Occipital lobe (tissue), 1 donor: ENCODE measurements at regions not wholly inside any gene's neighbourhood (a gene's known extent, or its start where the extent isn't known, plus 50 kb on each side); places are given as distances from the start of the nearest gene placed in this dataset.

Experiments
- DNase-seq: peaks from one replicate; lab custom pipeline; 2025; lab: John Stamatoyannopoulos, UW

DNA sequence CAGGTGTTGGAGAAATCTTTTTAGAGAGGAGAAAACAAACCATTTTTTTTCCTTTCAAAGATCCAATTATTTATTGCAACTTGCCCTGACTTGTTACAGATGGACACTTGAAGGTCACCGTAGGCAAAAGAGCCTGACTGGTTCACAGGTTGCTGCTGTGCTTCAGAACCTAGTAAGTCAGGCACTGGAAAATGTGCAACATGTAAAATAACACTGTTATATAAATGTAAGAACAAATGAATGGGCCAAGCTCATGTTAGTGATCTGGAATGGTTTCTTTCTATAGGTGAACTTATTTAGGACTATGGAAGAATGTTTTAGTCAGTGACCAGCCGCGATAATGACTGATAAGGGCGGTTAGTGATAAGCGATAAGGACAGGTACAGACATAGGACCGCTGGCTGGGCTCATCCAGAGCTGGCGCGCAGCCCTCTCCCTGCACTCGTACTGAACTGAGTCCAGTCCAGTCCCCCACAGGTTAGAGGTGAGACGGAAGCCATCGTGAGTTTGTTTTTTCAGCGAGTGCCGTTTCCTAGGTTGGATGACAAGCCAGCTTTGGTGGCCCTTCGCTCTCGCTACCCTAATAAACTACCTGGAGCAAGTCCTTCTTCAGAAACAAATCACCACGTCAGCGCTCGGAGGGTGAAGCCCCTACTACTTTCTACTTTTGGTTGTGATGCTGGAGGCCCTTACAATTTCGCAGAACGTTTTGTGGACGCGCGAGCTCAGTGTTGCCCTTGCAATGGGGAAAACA, 94.4 kb upstream of the PRDM1 start:
- DNase-seq: no peak

DNA sequence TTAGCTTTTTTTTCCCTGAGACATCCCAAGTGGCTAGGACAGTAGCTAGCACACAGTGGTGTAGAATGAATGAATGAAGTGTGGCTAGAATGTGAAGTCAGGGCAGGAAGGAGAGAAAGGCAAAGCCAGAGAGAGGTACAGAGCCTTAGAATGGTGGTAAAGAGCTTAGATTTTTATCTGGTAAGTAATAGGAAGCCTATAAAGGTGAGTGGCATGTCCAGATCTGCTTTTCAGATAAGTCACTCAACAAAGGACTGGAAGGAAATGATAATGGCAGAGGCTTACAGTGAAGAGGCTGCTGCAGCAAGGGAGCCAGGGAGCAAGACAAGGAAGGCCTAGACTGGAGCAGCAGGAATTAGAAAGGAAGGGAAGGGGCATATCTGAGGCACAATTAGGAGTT, 96.0 kb upstream of the PRDM1 start:
- DNase-seq: no peak

DNA sequence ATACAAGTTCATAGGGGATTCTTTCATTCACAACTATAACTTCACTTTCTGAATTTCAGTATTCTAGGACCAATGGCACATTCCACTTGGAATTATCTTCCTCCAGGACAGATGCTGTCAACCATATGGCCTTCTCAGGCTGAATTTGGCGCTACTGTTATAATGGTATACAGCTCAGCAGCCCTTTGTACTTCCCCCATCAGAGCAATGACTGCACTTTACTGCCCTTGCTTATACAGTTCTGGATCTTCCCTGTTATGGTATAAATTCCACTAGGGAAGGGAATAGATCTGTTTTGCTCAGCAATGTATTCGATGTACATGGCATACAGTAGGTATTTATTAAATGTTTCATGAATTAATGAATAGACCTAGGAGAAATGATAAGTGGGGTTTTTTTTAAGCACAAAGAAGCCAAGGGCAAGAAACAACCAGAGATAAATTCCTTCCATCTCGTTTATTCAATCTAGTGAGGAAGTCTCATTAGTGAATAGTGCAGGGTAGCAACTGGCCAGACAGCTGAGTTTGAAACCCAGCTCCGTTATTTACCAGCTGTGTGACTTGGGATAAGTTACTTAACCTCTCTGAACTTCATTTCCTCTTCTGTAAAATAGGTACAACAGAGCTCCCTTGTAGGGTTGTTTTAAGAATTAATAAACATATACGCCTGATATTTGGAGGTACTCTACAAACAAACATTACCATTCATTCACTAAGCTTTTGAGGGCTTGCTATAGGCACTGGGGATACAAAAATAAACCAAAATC, 97.1 kb upstream of the PRDM1 start:
- no peak for DNase-seq

DNA sequence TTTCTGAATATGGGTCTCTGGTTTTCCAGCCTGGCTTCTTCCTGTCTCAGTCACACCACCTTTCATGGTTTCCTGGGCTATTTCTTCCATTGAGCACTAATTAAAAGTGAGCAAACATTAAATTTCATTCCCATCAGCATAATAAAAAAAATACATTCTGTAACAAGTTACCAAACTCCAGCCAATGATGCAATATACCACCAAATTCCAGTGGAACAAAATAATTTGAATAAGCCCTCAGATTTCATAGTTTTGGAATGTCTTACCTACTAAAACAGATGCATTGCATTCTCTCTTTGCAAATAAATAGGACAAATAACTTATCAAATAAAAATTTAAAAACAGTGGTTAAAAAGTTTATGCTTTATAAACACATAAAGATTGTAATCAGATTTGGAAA, 97.8 kb upstream of the PRDM1 start:
- DNase-seq: no peak

DNA sequence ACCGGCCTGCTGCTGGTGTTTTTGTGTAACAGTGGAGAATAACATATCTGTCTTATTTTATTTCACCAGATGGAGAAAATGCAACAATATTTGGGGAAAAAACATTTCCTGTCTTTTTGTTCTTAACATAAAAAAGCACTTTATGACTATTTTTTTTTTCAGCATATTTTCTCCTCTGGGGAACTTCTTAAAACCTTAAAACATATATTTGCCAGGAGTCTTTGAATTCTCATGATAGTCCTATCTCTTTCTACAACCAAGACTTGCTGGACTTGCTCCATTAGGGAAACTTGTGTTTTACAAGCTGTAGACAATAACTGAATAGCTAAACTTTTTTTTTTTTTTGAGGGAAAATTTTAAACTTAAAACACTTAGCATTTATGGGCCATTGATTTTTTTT, 98.6 kb upstream of the PRDM1 start:
- no peak for DNase-seq

DNA sequence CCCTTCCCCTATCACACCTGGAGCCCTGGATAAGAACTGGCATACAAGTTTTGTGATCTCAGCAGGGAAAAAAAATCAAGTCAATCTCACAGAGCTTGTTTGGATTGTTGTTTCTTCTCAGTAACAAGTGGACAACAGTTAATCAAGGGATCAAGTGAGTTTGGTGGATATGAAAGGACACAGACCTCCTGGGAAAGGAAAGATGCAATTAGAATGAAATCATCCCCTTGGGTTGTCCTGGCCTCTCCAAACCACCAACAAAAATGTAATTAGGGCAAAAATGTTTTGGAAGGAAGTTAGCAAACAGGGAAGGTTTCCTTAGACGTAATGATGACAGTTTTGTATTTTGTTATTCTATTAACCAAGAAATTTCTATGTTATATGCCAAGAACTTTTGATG, 99.1 kb upstream of the PRDM1 start:
- no peak for DNase-seq

DNA sequence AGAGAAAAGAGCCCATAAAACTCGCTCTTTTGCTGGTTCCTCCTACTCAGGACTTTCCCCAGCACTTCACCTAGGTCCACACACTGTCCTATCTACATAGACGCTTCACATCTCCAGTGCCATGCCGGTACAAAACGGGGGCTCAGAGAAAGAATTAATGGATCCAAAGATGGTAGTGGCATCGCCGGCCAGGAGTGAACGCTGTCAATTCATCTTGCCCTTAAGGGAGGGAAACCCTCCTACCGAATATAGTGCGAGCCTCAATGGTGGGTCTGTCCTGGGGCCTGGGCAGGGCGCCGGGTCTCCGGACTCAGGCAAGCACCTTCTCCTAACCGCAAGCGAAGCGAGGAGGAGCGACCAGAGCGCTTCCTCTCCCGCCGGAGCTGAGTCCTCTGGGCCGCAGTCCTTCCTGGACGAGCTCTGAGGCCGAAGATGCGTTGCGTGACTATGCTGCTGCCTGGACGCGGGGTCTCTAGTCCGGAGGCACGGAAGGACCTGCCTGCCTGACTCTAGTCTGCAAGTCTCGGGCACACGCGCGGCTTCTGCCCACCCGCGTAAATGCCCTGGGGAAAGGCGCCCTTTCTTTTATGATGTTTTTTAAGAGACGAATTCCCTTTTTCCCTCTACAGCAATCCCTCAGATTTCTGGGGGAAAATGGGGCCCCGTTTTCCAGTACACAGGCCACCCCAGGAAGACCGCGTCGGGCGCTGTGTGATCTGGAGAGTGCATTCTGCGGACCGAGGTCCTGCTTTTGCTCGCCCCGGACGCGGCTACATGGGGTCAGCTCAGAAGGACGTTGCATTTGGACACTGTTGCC, 100.1 kb upstream of the PRDM1 start:
- no peak for DNase-seq

DNA sequence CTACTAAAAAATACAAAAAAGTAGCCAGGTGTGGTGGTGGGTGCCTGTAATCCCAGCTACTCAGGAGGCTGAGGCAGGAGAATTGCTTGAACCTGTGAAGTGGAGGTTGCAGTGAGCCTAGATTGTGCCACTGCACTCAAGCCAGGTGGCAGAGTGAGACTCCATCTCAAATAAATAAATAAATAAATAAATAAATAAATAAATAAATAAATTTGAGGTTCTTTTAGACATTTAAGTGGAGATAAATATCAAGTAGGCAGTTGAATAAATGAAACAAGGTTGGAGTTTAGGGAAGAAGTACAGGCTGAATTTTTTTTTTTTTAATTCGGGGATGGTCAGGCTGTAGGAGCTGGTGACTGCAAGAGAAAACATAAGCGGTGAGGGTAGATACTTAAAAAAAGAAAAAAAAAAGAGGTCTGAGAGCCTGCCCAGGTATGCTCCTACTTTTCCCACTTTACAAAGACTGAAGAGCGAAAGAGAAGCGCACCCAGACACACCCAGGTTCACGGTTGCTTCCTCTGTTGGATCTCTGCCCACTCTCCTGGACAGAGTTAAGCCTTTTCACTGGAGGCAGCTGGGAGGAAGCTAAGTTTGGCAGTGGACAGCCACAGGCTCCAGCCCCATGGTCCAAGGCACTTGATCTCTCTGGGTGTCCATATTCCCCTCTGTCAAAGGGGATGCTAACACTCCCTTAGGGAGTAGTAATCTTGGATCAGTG, 100.9 kb upstream of the PRDM1 start:
- DNase-seq: no peak

DNA sequence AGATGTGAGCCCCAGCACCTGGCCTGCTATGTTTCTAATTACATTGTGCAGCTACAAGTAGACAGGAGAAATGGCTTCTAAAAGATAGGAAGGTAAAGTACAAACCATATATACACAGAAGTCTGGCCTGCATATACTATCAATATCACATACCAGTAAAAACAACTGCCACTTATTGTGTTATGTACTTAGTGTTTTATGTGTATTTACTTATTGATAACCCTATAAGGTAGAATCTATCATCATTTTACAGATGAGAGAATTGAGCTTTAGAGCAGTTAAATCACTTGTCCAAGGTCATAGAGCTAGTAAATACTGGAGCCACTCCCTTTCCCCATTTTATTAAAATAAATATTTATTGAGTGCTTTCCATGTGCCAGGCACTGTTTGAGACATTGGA, 102.4 kb upstream of the PRDM1 start:
- no peak for DNase-seq

DNA sequence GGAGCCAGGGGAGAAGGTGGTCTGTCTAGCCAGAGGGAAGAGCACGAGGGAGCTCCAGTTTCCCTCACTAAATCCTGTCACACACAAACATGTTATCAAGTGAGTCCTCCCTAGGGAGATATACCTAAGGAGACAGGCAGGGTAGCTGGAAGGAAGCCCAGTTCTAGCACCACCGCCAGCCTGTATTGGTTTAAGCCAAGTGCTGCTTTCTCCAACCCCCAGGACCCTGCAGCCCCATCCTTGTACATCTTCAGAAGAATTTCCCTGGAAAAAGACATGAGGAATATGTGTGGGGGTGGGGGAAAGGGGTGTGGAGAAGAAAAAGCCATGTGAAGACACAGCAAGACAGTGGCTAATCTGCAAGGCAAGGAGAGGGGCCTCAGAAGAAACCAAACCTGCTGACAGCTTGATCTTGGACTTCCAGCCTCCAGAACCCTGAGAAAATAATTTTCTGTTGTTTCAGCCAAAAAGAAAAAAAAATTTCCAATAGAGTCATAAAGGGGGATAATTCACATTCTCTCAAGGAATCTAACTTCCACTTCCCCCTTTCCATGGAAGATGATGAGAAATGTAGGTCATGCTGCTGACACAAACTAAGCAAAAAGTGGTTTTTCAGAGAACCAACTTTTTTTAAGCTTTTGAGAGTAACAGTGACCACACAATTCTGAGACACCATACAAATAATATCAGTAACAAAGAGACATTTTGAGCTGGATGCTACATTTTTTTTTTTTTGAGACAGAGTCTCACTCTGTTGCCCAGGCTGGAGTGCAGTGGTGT, 103.2 kb upstream of the PRDM1 start:
- DNase-seq: no peak

DNA sequence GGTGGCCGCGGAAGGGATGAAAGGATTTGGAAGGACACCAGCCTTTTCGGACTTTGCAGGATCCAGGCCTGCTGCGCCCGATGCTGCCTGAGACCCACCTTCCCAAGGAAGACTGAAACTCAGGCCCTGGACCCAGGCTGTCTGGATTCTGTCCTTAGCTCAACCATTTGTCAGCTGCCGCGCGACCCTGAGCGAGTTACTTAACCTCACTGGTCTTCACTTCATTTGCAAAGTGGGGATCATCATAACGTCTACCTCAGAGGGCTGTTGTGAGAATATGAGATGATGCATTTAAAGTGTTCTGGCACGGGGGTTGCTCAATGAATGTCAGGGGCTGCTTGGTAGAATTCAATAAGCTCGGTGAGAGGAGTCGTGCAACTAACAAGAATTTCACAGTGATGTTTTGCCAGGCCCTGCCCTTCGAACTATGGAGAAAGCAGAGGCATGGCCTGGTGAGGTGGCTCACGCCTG, 104.2 kb upstream of the PRDM1 start:
- DNase-seq: no peak

DNA sequence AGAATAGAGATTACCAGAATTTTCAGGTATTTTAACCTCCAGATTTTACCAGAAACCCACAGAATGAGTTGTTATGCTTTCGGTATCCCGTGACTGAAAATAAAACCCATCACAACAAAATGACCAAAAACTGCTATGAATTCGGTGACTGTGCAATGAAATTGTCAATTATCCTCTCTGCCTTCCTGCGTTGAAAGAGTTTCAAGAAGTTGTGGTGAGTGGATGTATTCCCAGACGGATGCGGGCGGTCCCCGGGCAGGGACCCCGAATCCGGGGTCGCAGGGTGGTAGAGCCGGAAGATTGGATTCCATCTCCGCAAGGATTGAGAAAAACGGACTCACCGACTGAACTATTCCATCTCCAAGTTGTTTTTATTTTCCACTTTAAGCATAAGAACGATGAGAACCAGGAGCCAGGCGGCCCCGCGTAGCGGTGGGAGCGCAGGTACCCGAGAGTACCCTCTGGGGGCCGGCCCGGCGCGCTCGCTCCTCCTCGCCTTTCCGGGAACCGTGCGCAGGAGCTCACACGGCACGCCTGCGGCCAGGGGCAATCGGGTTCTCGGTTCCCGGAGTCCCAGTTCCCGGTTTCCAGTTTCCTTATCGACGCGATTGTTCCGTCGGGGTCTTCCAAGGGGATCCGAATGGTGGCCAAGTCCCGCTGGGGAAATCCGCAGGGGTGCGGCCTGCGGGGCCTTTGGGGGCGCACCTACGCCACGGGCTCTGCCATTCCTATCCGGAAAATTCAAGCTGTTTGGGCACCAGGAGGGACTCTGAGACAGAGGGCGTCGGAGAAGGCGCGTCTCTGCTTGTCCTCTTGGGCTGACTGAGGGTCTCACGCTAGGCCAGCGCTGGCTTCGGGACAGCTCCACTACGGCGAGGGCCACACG, 104.9 kb upstream of the PRDM1 start:
- DNase-seq: no peak

DNA sequence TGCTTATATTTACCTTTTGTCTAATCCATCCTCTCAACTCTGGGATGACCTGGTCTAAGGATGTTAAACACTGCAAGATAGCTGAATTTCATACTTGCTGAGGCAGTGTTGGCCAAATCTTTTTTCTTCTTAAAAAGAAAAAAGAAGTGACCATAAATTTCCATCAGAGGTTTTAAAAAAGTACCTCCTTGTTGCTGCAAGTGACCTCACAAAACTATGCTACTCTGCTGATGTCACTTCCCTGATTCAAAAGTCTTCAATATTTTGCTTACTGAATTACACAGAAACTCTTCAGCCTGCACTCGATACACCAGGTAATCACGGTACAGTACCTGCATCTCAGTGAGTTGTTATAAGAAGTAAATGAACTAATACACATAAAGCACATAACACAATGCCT, 107.2 kb upstream of the PRDM1 start:
- no peak for DNase-seq

DNA sequence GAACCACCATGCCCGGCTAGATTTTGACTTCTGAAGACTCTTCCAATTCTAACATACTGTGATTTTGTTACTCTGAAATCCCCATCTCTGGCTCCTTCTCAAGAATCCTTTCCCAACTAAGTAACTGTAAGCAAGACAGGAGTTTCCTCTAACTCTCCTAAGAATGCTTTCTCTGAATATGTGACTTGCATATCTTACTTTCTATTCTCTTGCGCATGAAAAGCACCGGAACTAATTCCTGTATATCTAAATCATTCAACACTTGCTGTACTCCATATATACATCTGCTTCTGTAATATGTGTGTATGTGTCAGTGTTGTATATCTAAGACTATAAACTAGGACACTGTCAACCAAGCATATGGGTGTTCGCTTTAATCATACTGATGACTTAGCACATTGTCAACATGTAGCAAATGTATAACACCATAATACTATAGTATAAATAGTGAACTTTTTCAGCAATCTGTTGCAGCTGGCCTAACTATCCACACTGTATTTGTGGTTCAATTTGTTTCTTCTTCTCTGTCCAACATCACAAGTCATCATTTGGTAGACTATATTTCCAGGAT, 108.1 kb upstream of the PRDM1 start:
- DNase-seq: no peak

DNA sequence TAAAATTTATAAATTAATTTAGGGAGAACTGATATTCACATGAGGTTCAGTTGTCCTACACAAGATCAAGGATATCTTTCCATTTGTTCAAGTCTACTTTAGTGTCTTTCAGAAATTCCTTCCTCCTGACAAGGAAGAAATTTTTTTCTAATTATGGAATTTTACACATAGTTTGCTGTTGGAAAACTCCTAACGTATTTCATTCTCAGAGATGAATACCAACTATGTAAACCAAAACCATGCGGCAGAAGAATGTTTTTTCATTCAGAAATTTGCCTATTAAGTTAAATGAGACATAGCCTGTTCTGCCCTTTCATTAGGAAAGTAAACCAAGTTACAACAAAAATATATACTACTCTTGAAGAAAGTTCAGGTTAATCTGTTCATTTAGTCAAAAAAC, 111.2 kb upstream of the PRDM1 start:
- DNase-seq: no peak

DNA sequence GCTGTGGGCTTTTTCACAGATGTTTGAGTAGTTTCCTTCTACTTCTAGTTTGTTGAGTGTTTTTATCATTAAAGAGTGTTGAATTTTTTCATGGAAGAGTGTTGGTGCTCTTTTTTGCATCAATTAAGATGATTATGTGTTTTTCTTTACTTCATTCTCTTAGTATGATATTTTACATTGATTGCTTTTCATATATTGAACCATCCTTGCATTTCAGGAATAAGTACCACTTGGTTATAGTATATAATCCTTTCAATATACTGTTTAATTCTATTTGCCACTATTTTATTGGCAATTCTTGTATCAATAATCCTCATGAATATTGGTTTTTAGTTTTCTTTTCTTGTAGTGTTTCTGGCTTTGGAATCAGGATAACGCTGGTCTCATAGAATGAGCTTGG, 113.7 kb upstream of the PRDM1 start:
- no peak for DNase-seq

DNA sequence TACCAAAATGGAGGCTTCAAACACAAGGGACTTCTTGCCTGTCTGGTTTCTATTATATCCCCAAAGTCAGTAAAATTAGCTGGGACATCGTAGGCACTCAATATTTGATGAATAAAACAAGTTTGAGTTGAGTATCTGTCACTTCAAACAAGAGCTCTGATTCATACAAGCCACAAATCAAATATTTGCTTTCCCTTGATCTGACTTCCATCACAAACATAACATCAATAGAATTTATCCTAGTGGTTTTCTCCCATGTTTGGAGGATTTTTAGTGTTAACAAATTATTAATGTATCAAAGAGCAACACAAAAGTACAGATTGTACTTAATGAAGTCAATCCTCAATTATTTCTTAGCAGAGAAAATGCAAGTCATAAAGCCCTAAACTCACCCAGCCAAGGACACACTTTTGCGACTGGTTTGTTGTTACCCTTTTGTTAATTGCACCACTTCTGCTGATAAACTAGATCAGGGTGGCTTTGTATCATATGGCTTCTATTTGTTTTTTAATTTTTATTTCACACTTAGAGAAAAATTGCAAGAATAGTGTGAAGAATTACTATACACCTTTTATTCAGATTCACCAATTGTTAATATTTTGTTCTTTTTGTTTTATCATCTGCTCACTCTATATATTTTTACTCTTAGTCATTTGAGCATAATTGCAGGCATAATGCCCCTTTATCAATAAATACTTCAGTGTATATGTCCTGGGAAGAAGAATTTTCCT, 117.4 kb upstream of the PRDM1 start:
- no peak for DNase-seq

DNA sequence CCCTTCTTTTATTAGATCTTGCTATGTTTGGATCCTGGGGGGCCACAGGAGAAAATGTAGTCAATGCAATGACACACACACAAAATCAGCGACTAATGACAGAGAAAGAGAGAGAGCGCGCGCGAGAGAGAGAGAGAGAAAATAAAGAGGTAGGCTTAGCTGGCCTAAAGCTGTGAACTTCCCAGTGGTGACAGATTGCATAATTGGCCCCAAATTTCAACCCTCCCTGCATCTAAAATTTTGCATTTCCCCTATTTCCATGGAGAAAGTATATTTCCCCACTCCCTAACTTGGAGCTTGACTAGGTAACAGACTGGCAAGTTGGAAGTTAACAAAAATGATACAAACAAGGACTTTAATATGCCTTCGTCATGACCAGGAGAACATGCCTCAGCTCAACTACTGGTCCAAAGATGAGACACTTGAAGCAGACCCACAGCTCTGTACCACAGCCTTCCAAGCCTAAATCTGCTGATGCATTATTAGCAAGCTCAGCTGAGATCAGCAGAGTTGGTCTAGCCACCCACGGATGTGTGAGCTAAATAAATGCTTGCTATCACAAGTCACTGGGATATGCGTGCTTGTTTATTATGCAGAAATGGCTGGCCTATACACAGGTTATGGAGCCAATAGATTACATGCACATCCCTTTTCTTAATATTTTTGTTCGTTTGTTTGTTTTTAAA, 118.1 kb upstream of the PRDM1 start:
- DNase-seq: no peak
